Fibroblast of lung (primary cell): ENCODE measurements at regions not wholly inside any gene's neighbourhood (a gene's known extent, or its start where the extent isn't known, plus 50 kb on each side); places are given as distances from the start of the nearest gene placed in this dataset.

Experiments
- DNase-seq, 2 donors: peaks; one replicate each; pipeline versions ENCODE4 v3.0.0 to v3.0.0-alpha.2; 2010; ENCODE audit warnings: low read depth in 2 of 2
- H2AFZ ChIP-seq: 2 replicates; pipeline ENCODE4 v1.5.1; 2012; ENCODE audit warnings: low read length, control low read depth, inconsistent platforms
- H3K27ac ChIP-seq: 2 replicates; pipeline ENCODE4 v1.5.1; 2011; ENCODE audit warnings: low read length, control low read depth; ENCODE audit not compliant: insufficient read depth
- H3K27me3 ChIP-seq: 2 replicates; pipeline ENCODE4 v1.5.1; 2011; ENCODE audit warnings: mild to moderate bottlenecking, low read length; ENCODE audit not compliant: control insufficient read depth, insufficient read depth
- H3K36me3 ChIP-seq: 2 replicates; pipeline ENCODE4 v1.5.1; 2011; ENCODE audit warnings: low read length; ENCODE audit not compliant: control insufficient read depth, insufficient read depth
- H3K4me1 ChIP-seq: 2 replicates; pipeline ENCODE4 v1.5.1; 2011; ENCODE audit warnings: low read length; ENCODE audit not compliant: control insufficient read depth, insufficient read depth; ENCODE audit errors: extremely low read depth
- H3K4me2 ChIP-seq: 2 replicates; pipeline ENCODE4 v1.5.1; 2011; ENCODE audit warnings: low read length, control low read depth; ENCODE audit not compliant: insufficient read depth; ENCODE audit errors: extremely low read depth
- H3K4me3 ChIP-seq, 4 experiments: fragments of 200-600 bp in 1 of 4; sonication (generic) in 1 of 4; replicated peaks in 1 of 4; 2 replicates each; pipeline ENCODE4 v1.5.1; 2011 to 2016; ENCODE audit warnings: low read length in 4 of 4, low read depth in 3 of 4, mild to moderate bottlenecking in 3 of 4, control low read depth in 2 of 4, inconsistent platforms in 1 of 4, mixed read lengths in 1 of 4; ENCODE audit not compliant: insufficient read depth in 1 of 4; ENCODE audit errors: control extremely low read depth in 1 of 4
- H3K79me2 ChIP-seq: 2 replicates; pipeline ENCODE4 v1.5.1; 2012; ENCODE audit warnings: mild to moderate bottlenecking, low read length, inconsistent platforms; ENCODE audit not compliant: control insufficient read depth, insufficient read depth
- H3K9ac ChIP-seq: 2 replicates; pipeline ENCODE4 v1.5.1; 2011; ENCODE audit warnings: mild to moderate bottlenecking, low read length, control low read depth; ENCODE audit not compliant: insufficient read depth
- H3K9me3 ChIP-seq: 2 replicates; pipeline ENCODE4 v1.5.1; 2012; ENCODE audit warnings: low read depth, low read length; ENCODE audit not compliant: control insufficient read depth, insufficient read depth
- H4K20me1 ChIP-seq: 2 replicates; pipeline ENCODE4 v1.5.1; 2011; ENCODE audit warnings: low read length; ENCODE audit not compliant: control insufficient read depth, insufficient read depth; ENCODE audit errors: extremely low read depth
- EZH2 ChIP-seq: IDR thresholded peaks from 2 replicates; pipeline ENCODE4 v1.5.1; 2012; ENCODE audit warnings: low read length, control low read depth, mild to moderate bottlenecking; ENCODE audit errors: missing control alignments
- TF ChIP-seq, protein P1 (sequence below), 2 donors: IDR thresholded peaks in 1 of 2; conservative IDR thresholded peaks in 1 of 2; 1 replicate in 1 of 2; 2 replicates in 1 of 2; pipeline ENCODE4 v1.5.1; 2011 to 2012; ENCODE audit warnings: low read length in 2 of 2, control low read depth in 1 of 2, inconsistent platforms in 1 of 2, low read depth in 1 of 2, mild to moderate bottlenecking in 1 of 2

DNA sequence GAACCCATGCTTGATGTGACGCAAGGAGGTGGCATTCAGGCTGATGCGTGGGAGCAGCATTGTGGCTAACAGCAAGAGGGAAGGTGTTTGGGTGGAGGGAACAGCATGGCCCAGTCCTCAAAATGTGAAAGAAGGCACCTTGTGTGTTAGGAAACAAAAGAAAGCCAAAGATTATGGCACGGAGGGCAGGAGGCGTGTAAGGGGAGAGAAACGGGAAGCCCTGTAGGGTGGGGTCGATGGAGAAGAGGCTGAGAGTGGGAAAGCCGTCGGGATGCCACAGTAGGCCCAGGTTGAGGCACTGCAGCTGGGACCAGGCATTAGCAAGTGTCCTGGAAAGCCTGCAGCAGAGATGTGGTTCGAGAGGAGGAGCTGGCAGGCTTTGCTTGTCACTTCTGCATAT, 241.1 kb downstream of the GADD45G start:
- no peaks in the 10 kb centered on the region for H3K9me3 ChIP-seq
- no peak overlapping the region for H2AFZ ChIP-seq
- H3K27me3 ChIP-seq = no peaks in the 10 kb centered on the region
- TF ChIP-seq, protein P1, sequence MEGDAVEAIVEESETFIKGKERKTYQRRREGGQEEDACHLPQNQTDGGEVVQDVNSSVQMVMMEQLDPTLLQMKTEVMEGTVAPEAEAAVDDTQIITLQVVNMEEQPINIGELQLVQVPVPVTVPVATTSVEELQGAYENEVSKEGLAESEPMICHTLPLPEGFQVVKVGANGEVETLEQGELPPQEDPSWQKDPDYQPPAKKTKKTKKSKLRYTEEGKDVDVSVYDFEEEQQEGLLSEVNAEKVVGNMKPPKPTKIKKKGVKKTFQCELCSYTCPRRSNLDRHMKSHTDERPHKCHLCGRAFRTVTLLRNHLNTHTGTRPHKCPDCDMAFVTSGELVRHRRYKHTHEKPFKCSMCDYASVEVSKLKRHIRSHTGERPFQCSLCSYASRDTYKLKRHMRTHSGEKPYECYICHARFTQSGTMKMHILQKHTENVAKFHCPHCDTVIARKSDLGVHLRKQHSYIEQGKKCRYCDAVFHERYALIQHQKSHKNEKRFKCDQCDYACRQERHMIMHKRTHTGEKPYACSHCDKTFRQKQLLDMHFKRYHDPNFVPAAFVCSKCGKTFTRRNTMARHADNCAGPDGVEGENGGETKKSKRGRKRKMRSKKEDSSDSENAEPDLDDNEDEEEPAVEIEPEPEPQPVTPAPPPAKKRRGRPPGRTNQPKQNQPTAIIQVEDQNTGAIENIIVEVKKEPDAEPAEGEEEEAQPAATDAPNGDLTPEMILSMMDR (conservative IDR thresholded peaks at IDR 0.05 in 1 of 2, IDR thresholded peaks at IDR 0.05 in 1 of 2; ENCODE audit: low read depth in 1 of 2, low read length in 2 of 2) = no peak
- TF ChIP-seq EZH2 = no peak
- H3K4me3 ChIP-seq = no peak overlapping the region
- H3K79me2 ChIP-seq = no peaks in the 10 kb centered on the region
- no peak overlapping the region for H3K9ac ChIP-seq
- no peak overlapping the region for H3K4me2 ChIP-seq
- H3K4me1 ChIP-seq = no peaks in the 10 kb centered on the region
- H3K36me3 ChIP-seq = no peaks in the 10 kb centered on the region
- no peaks in the 10 kb centered on the region for H4K20me1 ChIP-seq
- no peak for DNase-seq
- H3K27ac ChIP-seq = no peak overlapping the region

DNA sequence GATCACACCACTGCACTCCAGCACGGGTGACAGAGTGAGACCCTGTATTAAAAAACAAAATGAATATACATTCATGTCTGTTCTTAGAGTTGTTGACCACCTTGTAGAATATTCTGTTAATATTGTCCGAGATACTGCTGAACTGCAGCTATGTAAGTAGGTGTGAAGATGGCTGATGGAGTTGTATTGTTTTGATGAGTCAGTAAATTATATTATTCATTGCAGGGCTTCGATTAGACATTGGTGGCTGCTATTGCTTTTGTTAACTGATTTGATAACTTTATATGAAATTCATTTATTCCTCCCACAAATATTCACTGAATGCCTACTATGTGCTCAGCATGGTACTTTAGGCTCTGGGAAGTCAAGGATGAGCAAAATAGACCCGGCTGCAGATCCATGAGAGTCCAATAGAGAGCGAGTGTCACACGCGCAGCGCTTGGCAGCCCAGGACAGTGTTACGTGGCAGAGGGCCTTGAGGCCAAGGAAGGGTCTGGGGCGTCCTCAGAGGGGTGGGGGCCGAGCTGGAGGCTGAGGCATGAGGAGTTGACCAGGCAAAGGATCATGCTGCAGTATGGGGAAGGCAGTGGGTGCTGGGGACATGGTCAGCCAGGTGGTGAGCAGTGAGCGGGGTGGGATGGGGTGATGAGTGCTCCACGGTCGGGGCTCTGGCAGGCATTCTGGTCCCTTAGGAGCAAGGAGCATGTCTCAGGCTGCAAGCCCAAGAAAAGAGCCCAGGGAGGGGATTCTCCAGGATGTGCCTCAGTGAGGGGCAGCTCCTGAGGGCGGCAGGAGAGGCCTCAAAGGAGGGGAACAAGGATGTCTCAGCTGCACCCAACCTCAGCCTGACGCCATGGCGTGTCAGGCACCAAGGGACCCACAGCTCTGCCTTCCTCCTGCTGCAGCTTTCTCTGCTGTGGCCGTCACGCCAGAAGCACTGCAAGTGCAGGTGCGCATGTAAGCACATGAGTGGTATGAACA, 243.5 kb downstream of the GADD45G start:
- Histone ChIP-seq H3K4me1 (no peaks in the 10 kb centered on the region), H4K20me1 (no peaks in the 10 kb centered on the region), H3K36me3 (no peaks in the 10 kb centered on the region), H3K4me3 (no peak overlapping the region), H3K4me2 (no peak overlapping the region), H2AFZ (no peak overlapping the region), H3K79me2 (no peaks in the 10 kb centered on the region), H3K27ac (no peak overlapping the region), H3K9ac (no peak overlapping the region), H3K27me3 (no peaks in the 10 kb centered on the region), H3K9me3 (no peaks in the 10 kb centered on the region)
- no peak for DNase-seq
- TF ChIP-seq EZH2 = no peak
- TF ChIP-seq, protein P1 (conservative IDR thresholded peaks at IDR 0.05 in 1 of 2, IDR thresholded peaks at IDR 0.05 in 1 of 2; ENCODE audit: low read depth in 1 of 2, low read length in 2 of 2) = no peak

DNA sequence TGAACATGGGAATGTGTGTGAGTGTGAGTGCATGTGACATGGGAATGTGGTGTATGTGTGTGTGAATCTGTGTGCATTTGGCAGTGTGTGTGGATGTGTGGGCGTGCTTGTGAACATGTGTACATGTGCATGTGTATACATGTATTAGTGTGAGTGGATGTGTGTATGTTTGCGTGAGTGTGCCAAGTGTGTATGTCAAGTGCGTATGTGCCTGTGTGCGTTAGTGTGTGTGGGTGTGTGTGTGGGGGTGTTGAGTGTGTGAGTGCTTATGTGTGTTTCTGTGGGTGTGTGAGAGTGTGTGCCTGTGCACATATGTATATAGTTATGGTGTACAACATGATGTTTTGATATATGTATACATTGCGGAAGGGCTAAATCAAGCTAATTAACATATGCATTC, 244.3 kb downstream of the GADD45G start:
- H3K79me2 ChIP-seq = no peaks in the 10 kb centered on the region
- no peak overlapping the region for H3K4me2 ChIP-seq

More for the DNA sequence above, 244.3 kb downstream of the GADD45G start:
- Histone ChIP-seq H3K27me3 (no peaks in the 10 kb centered on the region), H2AFZ (no peak overlapping the region), H3K4me1 (no peaks in the 10 kb centered on the region), H3K4me3 (no peak overlapping the region), H4K20me1 (no peaks in the 10 kb centered on the region), H3K27ac (no peak overlapping the region), H3K9me3 (no peaks in the 10 kb centered on the region), H3K36me3 (no peaks in the 10 kb centered on the region), H3K9ac (no peak overlapping the region)
- TF ChIP-seq, protein P1 (conservative IDR thresholded peaks at IDR 0.05 in 1 of 2, IDR thresholded peaks at IDR 0.05 in 1 of 2; ENCODE audit: low read depth in 1 of 2, low read length in 2 of 2) = no peak
- no peak for TF ChIP-seq EZH2
- DNase-seq = no peak
